ENCODE measurements at regions not wholly inside any gene's neighbourhood (a gene's known extent, or its start where the extent isn't known, plus 50 kb on each side); places are given as distances from the start of the nearest gene placed in this dataset.

GRCh38 chr11:8740129-8740528 lies 57.5 kb downstream of the RPL27A start:
- H3K36me3 ChIP-seq (ENCODE audit: control insufficient read depth in 2 of 2, insufficient read depth in 2 of 2, low read length in 2 of 2) = peaks cover 0 to 4% of the 10 kb centered on the region in 2 donors

DNA sequence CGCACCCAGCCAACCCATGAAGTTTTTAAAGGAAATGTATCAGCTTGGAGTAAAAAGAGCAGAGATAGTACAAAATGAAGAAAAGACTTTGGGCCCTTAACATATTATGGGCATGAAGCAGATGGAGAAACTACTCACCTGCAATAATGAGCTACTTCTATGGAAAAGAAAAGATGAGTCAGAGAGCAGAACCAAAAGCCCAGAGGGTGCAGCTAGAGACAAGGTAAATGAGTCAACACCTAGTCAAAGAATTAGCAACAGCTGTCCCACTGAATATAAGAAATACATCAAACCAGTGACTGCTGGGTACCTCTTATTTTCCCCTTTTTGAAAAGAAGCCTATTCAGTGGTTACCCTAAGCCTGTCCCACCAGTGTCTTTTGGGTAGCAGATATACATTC lies 61.8 kb downstream of the RPL27A start:
- Histone ChIP-seq H3K27me3 (ENCODE audit: control insufficient read depth in 2 of 2, insufficient read depth in 2 of 2, low read length in 2 of 2) (no peaks in the 10 kb centered on the region), H3K27ac (ENCODE audit: low read depth in 2 of 2, low read length in 2 of 2) (no peak overlapping the region), H3K9me3 (ENCODE audit: control insufficient read depth in 2 of 2, low read length in 2 of 2) (no peaks in the 10 kb centered on the region), H3K9ac (ENCODE audit: low read depth in 1 of 2, low read length in 2 of 2) (no peak overlapping the region), H3K4me3 (ENCODE audit: low read length in 2 of 2) (no peak overlapping the region), H3K36me3 (ENCODE audit: control insufficient read depth in 2 of 2, insufficient read depth in 2 of 2, low read length in 2 of 2) (peaks cover 0 to 5% of the 10 kb centered on the region in 2 donors), H3K4me1 (ENCODE audit: control insufficient read depth in 2 of 2, insufficient read depth in 2 of 2, low read length in 2 of 2) (peaks cover 6 to 21% of the 10 kb centered on the region in 2 donors)

More at GRCh38 chr11:8740129-8740528, 57.5 kb downstream of the RPL27A start:
- Histone ChIP-seq H3K4me3 (ENCODE audit: low read length in 2 of 2) (no peak overlapping the region), H3K9ac (ENCODE audit: low read depth in 1 of 2, low read length in 2 of 2) (no peak overlapping the region), H3K27ac (ENCODE audit: low read depth in 2 of 2, low read length in 2 of 2) (no peak overlapping the region), H3K4me1 (ENCODE audit: control insufficient read depth in 2 of 2, insufficient read depth in 2 of 2, low read length in 2 of 2) (peaks cover 0 to 5% of the 10 kb centered on the region in 2 donors), H3K27me3 (ENCODE audit: control insufficient read depth in 2 of 2, insufficient read depth in 2 of 2, low read length in 2 of 2) (no peaks in the 10 kb centered on the region), H3K9me3 (ENCODE audit: control insufficient read depth in 2 of 2, low read length in 2 of 2) (no peaks in the 10 kb centered on the region)

DNA sequence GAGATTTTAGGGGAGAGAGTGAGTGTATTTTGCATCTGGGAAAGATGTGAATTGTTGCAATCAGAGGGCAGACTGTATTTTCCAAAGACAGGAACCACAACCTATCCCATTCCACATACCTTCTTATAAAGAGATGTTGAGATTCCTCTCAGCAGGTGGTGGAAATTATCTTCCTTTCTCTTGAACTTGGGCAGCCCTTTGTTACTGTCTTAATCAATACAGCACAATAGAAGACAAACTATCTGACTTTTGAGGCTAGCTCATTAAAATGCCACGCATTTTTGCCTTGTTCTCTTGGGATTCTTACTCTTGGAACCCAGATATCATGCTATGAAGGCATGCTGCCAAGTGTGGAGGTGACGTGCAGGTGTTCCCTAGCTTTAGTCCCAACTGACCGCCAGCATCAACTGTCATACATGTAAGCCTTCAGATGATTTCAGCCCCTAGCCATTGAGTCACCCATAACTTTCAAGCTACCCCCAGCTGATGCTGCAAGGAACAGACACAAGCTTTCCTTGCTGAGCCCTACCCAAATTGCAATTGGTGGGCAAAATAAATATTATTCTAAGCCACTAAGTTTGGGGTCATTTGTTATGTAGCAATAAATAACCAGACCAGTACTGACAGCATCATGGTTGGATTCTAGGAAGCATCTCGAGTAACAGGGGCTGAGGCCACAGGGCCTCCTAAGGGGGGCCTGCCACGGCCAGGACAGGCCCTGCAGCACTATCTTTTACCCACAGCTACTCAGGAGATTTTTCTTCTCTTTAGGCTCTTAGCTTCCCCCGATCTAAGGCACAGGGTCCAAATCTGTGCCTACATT lies 63.0 kb downstream of the RPL27A start:
- no peaks in the 10 kb centered on the region for H3K27me3 ChIP-seq (ENCODE audit: control insufficient read depth in 2 of 2, insufficient read depth in 2 of 2, low read length in 2 of 2)

GRCh38 chr11:8746331-8746974 lies 63.9 kb downstream of the RPL27A start:
- no peaks in the 10 kb centered on the region for H3K9me3 ChIP-seq (ENCODE audit: control insufficient read depth in 2 of 2, low read length in 2 of 2)
- no peak overlapping the region for H3K9ac ChIP-seq (ENCODE audit: low read depth in 1 of 2, low read length in 2 of 2)
- H3K4me1 ChIP-seq (ENCODE audit: control insufficient read depth in 2 of 2, insufficient read depth in 2 of 2, low read length in 2 of 2) = peaks cover 7 to 21% of the 10 kb centered on the region in 2 donors
- H3K27ac ChIP-seq (ENCODE audit: low read depth in 2 of 2, low read length in 2 of 2) = peak overlapping the region in 1 of 2 donors; percentile 34
- H3K36me3 ChIP-seq (ENCODE audit: control insufficient read depth in 2 of 2, insufficient read depth in 2 of 2, low read length in 2 of 2) = peaks cover 0 to 5% of the 10 kb centered on the region in 2 donors
- H3K4me3 ChIP-seq (ENCODE audit: low read length in 2 of 2) = no peak overlapping the region
- H3K27me3 ChIP-seq (ENCODE audit: control insufficient read depth in 2 of 2, insufficient read depth in 2 of 2, low read length in 2 of 2) = no peaks in the 10 kb centered on the region

More for the DNA sequence above, 63.0 kb downstream of the RPL27A start:
- Histone ChIP-seq H3K9me3 (ENCODE audit: control insufficient read depth in 2 of 2, low read length in 2 of 2) (no peaks in the 10 kb centered on the region), H3K36me3 (ENCODE audit: control insufficient read depth in 2 of 2, insufficient read depth in 2 of 2, low read length in 2 of 2) (peaks cover 0 to 5% of the 10 kb centered on the region in 2 donors), H3K4me3 (ENCODE audit: low read length in 2 of 2) (no peak overlapping the region), H3K27ac (ENCODE audit: low read depth in 2 of 2, low read length in 2 of 2) (no peak overlapping the region), H3K9ac (ENCODE audit: low read depth in 1 of 2, low read length in 2 of 2) (no peak overlapping the region), H3K4me1 (ENCODE audit: control insufficient read depth in 2 of 2, insufficient read depth in 2 of 2, low read length in 2 of 2) (peaks cover 9 to 21% of the 10 kb centered on the region in 2 donors)

GRCh38 chr11:8747173-8747572 lies 64.6 kb downstream of the RPL27A start:
- H3K4me1 ChIP-seq (ENCODE audit: control insufficient read depth in 2 of 2, insufficient read depth in 2 of 2, low read length in 2 of 2) = peaks cover 7 to 21% of the 10 kb centered on the region in 2 donors
- no peak overlapping the region for H3K9ac ChIP-seq (ENCODE audit: low read depth in 1 of 2, low read length in 2 of 2)
- H3K4me3 ChIP-seq (ENCODE audit: low read length in 2 of 2) = no peak overlapping the region
- H3K36me3 ChIP-seq (ENCODE audit: control insufficient read depth in 2 of 2, insufficient read depth in 2 of 2, low read length in 2 of 2) = peaks cover 0 to 5% of the 10 kb centered on the region in 2 donors
- peak overlapping the region; percentile 26 to 34 for H3K27ac ChIP-seq (ENCODE audit: low read depth in 2 of 2, low read length in 2 of 2)
- H3K27me3 ChIP-seq (ENCODE audit: control insufficient read depth in 2 of 2, insufficient read depth in 2 of 2, low read length in 2 of 2) = no peaks in the 10 kb centered on the region
- no peaks in the 10 kb centered on the region for H3K9me3 ChIP-seq (ENCODE audit: control insufficient read depth in 2 of 2, low read length in 2 of 2)

DNA sequence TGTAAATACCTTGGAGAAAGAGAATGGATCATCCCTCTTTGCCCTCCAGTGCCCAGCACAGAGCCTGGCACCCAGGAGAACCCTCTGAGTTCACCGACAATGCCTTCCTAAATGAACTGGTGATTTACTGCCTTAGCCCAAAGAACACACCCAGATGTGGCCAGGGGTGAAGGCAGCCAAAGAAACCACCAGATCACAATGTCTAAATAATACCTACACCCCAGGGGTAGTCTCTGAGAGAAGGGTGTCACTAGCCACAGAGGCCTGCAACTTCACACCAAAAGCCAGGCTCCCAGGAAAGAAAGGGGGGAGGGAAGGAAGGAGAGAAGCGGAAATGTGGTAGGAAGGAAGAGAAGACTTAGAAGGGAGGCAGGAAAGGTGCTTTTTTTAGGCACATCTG lies 65.7 kb downstream of the RPL27A start:
- no peaks in the 10 kb centered on the region for H3K27me3 ChIP-seq (ENCODE audit: control insufficient read depth in 2 of 2, insufficient read depth in 2 of 2, low read length in 2 of 2)
- no peak overlapping the region for H3K4me3 ChIP-seq (ENCODE audit: low read length in 2 of 2)
- no peaks in the 10 kb centered on the region for H3K9me3 ChIP-seq (ENCODE audit: control insufficient read depth in 2 of 2, low read length in 2 of 2)
- H3K36me3 ChIP-seq (ENCODE audit: control insufficient read depth in 2 of 2, insufficient read depth in 2 of 2, low read length in 2 of 2) = peaks cover 0 to 5% of the 10 kb centered on the region in 2 donors
- no peak overlapping the region for H3K9ac ChIP-seq (ENCODE audit: low read depth in 1 of 2, low read length in 2 of 2)
- H3K4me1 ChIP-seq (ENCODE audit: control insufficient read depth in 2 of 2, insufficient read depth in 2 of 2, low read length in 2 of 2) = peaks cover 7 to 21% of the 10 kb centered on the region in 2 donors
- no peak overlapping the region for H3K27ac ChIP-seq (ENCODE audit: low read depth in 2 of 2, low read length in 2 of 2)

DNA sequence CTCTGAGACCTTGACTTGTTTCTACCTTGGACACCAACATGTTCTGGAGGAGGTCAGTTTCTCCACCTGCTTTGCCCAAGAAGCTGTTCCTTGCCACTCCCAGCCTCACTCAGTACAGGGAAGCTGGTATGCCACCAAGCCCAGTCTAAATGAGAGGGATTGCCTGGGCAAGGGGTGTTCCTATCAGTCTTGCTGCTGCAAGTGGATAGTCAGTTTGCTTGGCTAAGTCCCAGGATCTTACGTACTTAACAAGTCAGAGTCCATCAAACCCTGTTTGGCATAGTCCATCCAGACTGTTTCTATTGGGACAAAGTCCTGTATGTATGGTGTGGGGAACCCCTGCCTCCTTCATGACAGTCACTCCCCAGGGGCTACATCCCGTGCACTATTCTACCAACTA lies 66.6 kb downstream of the RPL27A start:
- H3K27ac ChIP-seq (ENCODE audit: low read depth in 2 of 2, low read length in 2 of 2) = peak overlapping the region; percentile 27 to 38
- no peak overlapping the region for H3K9ac ChIP-seq (ENCODE audit: low read depth in 1 of 2, low read length in 2 of 2)
- peaks cover 7 to 21% of the 10 kb centered on the region in 2 donors for H3K4me1 ChIP-seq (ENCODE audit: control insufficient read depth in 2 of 2, insufficient read depth in 2 of 2, low read length in 2 of 2)
- peaks cover 0 to 5% of the 10 kb centered on the region in 2 donors for H3K36me3 ChIP-seq (ENCODE audit: control insufficient read depth in 2 of 2, insufficient read depth in 2 of 2, low read length in 2 of 2)
- H3K4me3 ChIP-seq (ENCODE audit: low read length in 2 of 2) = no peak overlapping the region
- no peaks in the 10 kb centered on the region for H3K9me3 ChIP-seq (ENCODE audit: control insufficient read depth in 2 of 2, low read length in 2 of 2)
- H3K27me3 ChIP-seq (ENCODE audit: control insufficient read depth in 2 of 2, insufficient read depth in 2 of 2, low read length in 2 of 2) = no peaks in the 10 kb centered on the region

- H3K27me3 ChIP-seq (ENCODE audit: control insufficient read depth in 2 of 2, insufficient read depth in 2 of 2, low read length in 2 of 2) = no peaks in the 10 kb centered on the region
- no peaks in the 10 kb centered on the region for H3K36me3 ChIP-seq (ENCODE audit: control insufficient read depth in 2 of 2, insufficient read depth in 2 of 2, low read length in 2 of 2)
- no peak overlapping the region for H3K4me3 ChIP-seq (ENCODE audit: low read length in 2 of 2)
- no peak overlapping the region for H3K9ac ChIP-seq (ENCODE audit: low read depth in 1 of 2, low read length in 2 of 2)
- no peak overlapping the region for H3K27ac ChIP-seq (ENCODE audit: low read depth in 2 of 2, low read length in 2 of 2)
- no peaks in the 10 kb centered on the region for H3K9me3 ChIP-seq (ENCODE audit: control insufficient read depth in 2 of 2, low read length in 2 of 2)
- peaks cover 12 to 21% of the 10 kb centered on the region in 2 donors for H3K4me1 ChIP-seq (ENCODE audit: control insufficient read depth in 2 of 2, insufficient read depth in 2 of 2, low read length in 2 of 2)
Observed at GRCh38 chr11:8754241-8754640, 71.6 kb downstream of the RPL27A start.

GRCh38 chr11:8756201-8756600 lies 73.6 kb downstream of the RPL27A start:
- Histone ChIP-seq H3K4me3 (ENCODE audit: low read length in 2 of 2) (no peak overlapping the region), H3K27me3 (ENCODE audit: control insufficient read depth in 2 of 2, insufficient read depth in 2 of 2, low read length in 2 of 2) (no peaks in the 10 kb centered on the region), H3K27ac (ENCODE audit: low read depth in 2 of 2, low read length in 2 of 2) (no peak overlapping the region), H3K9ac (ENCODE audit: low read depth in 1 of 2, low read length in 2 of 2) (no peak overlapping the region), H3K36me3 (ENCODE audit: control insufficient read depth in 2 of 2, insufficient read depth in 2 of 2, low read length in 2 of 2) (no peaks in the 10 kb centered on the region), H3K9me3 (ENCODE audit: control insufficient read depth in 2 of 2, low read length in 2 of 2) (no peaks in the 10 kb centered on the region), H3K4me1 (ENCODE audit: control insufficient read depth in 2 of 2, insufficient read depth in 2 of 2, low read length in 2 of 2) (peaks cover 8 to 23% of the 10 kb centered on the region in 2 donors)

DNA sequence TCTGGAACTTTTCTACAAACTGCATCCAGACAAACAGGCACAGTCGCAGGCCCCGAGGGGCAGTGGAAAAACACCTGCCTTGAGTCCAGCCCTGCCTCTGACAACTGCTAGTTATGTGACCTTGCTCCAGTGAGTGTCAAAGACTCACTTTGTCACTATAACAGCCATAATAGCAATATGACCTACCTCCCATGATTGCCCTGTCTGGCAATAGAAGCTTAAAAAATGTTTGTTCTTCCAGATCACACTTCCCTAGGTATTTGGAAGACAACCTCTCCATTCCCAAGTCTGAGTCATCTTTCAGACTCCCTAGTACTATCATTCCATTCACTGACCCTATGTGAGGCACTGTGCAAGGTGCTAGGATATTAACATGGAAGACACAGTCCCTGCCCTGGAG lies 74.5 kb downstream of the RPL27A start:
- H3K27ac ChIP-seq (ENCODE audit: low read depth in 2 of 2, low read length in 2 of 2) = peak overlapping the region; percentile 32 to 34

More for the DNA sequence above, 74.5 kb downstream of the RPL27A start:
- Histone ChIP-seq H3K9me3 (ENCODE audit: control insufficient read depth in 2 of 2, low read length in 2 of 2) (no peaks in the 10 kb centered on the region), H3K4me1 (ENCODE audit: control insufficient read depth in 2 of 2, insufficient read depth in 2 of 2, low read length in 2 of 2) (peaks cover 9 to 23% of the 10 kb centered on the region in 2 donors), H3K9ac (ENCODE audit: low read depth in 1 of 2, low read length in 2 of 2) (peak overlapping the region in 1 of 2 donors; percentile 12), H3K27me3 (ENCODE audit: control insufficient read depth in 2 of 2, insufficient read depth in 2 of 2, low read length in 2 of 2) (no peaks in the 10 kb centered on the region), H3K4me3 (ENCODE audit: low read length in 2 of 2) (no peak overlapping the region), H3K36me3 (ENCODE audit: control insufficient read depth in 2 of 2, insufficient read depth in 2 of 2, low read length in 2 of 2) (no peaks in the 10 kb centered on the region)
